K562 (cell line): ENCODE measurements at regions not wholly inside any gene's neighbourhood (a gene's known extent, or its start where the extent isn't known, plus 50 kb on each side); places are given as distances from the start of the nearest gene placed in this dataset.

Experiments
- ATAC-seq: fragments of 200-7000 bp; cut with Tn5 transposase; 3 replicates; pipeline ENCODE4 v1.9.1; 2020; ENCODE audit warnings: moderate library complexity
- BruUV-seq: library from RNA; stranded (reverse); fragments of 400-500 nt; replicated peaks from 2 replicates; lab custom pipeline; 2021; lab: Mats Ljungman, UMichigan
- CTCF ChIA-PET: fragments of 300-600 bp; formaldehyde crosslinking; extraction: SDS; loops from one replicate; lab custom pipeline; 2021; ENCODE audit warnings: low intra/inter-chr PET ratio; lab: Yijun Ruan, JAX
- POLR2A ChIA-PET: fragments of 300-600, 350-650 bp; sonication (Branson Sonifier 250); formaldehyde crosslinking; extraction: SDS; loops from one replicate; lab custom pipeline; 2021; ENCODE audit warnings: antibody characterized with exemption, inconsistent platforms; lab: Yijun Ruan, JAX
- DNase-seq, 4 experiments: peaks; one replicate each; pipeline versions ENCODE4 v3.0.0 to v3.0.0-alpha.2; 2011 to 2018; ENCODE audit warnings: low spot score in 3 of 4, mixed read lengths in 3 of 4; ENCODE audit errors: extremely low read depth in 1 of 4
- FAIRE-seq: peaks from 2 replicates; lab custom pipeline; 2011; peaks lifted over from hg19 to GRCh38; lab: Jason Lieb, UNC
- H2AFZ ChIP-seq: 2 replicates; pipeline ENCODE4 v1.6.0; 2011; ENCODE audit warnings: low read depth, low read length, control low read depth, inconsistent platforms
- H3K27ac ChIP-seq: fragments of 200-600 bp; 3 replicates; pipeline ENCODE4 v1.8.0; 2011; ENCODE audit warnings: low read depth, mild to moderate bottlenecking, control low read depth, inconsistent platforms, low read length, moderate library complexity, mixed read lengths; ENCODE audit errors: extremely low read depth
- H3K27me3 ChIP-seq, 2 experiments: fragments of 300-600 bp in 1 of 2; 2 replicates in 1 of 2; 3 replicates in 1 of 2; pipeline versions ENCODE4 v1.6.0 to v1.8.0; 2011; ENCODE audit warnings: inconsistent platforms in 2 of 2, low read length in 2 of 2, mild to moderate bottlenecking in 1 of 2, mixed read lengths in 1 of 2, moderate library complexity in 1 of 2; ENCODE audit not compliant: control insufficient read depth in 2 of 2, insufficient read depth in 2 of 2
- H3K36me3 ChIP-seq: fragments of 300-600 bp; 3 replicates; pipeline ENCODE4 v1.8.0; 2011; ENCODE audit warnings: mild to moderate bottlenecking, low read length, inconsistent platforms; ENCODE audit not compliant: control insufficient read depth, insufficient read depth
- H3K4me1 ChIP-seq, 2 experiments: fragments of 200-600 bp in 1 of 2; replicated peaks in 1 of 2; 2 replicates in 1 of 2; 3 replicates in 1 of 2; pipeline versions ENCODE4 v1.5.1 to v1.8.0; 2011; ENCODE audit warnings: inconsistent platforms in 2 of 2, low read length in 2 of 2, mild to moderate bottlenecking in 1 of 2, mixed read lengths in 1 of 2, moderate library complexity in 1 of 2; ENCODE audit not compliant: control insufficient read depth in 2 of 2, insufficient read depth in 2 of 2
- H3K4me2 ChIP-seq: 2 replicates; pipeline ENCODE4 v1.6.1; 2011; ENCODE audit warnings: low read length, control low read depth, inconsistent platforms, mixed read lengths; ENCODE audit not compliant: insufficient read depth
- H3K4me3 ChIP-seq: fragments of 200-600 bp; sonication (generic), shearing (Covaris generic); 2 replicates; pipeline ENCODE4 v1.5.1; 2016; ENCODE audit warnings: control low read depth, inconsistent platforms
- H3K79me2 ChIP-seq: fragments of 200-600 bp; 3 replicates; pipeline ENCODE4 v1.8.0; 2011; ENCODE audit warnings: low read length, inconsistent platforms; ENCODE audit not compliant: control insufficient read depth, insufficient read depth
- H3K9ac ChIP-seq, 2 experiments: 2 replicates each; pipeline versions ENCODE4 v1.6.0 to v1.6.1; 2011; ENCODE audit warnings: low read depth in 2 of 2, low read length in 2 of 2, control low read depth in 1 of 2, inconsistent platforms in 1 of 2, mild to moderate bottlenecking in 1 of 2, mixed read lengths in 1 of 2; ENCODE audit not compliant: insufficient read depth in 1 of 2
- H3K9me1 ChIP-seq: one replicate; pipeline ENCODE4 v1.6.0; 2011; ENCODE audit warnings: inconsistent platforms, mild to moderate bottlenecking, low read length, moderate library complexity; ENCODE audit not compliant: control insufficient read depth, insufficient read depth
- H3K9me3 ChIP-seq: replicated peaks from 2 replicates; pipeline ENCODE4 v1.5.1; 2011; ENCODE audit warnings: low read depth, low read length, inconsistent platforms; ENCODE audit not compliant: control insufficient read depth, insufficient read depth
- H4K20me1 ChIP-seq: replicated peaks from 2 replicates; pipeline ENCODE4 v1.6.1; 2011; ENCODE audit warnings: low read length, inconsistent platforms, mixed read lengths; ENCODE audit not compliant: control insufficient read depth, insufficient read depth
- HDAC8 ChIP-seq: fragments of 450-650 bp; IDR thresholded peaks from 2 replicates; pipeline ENCODE4 v1.6.1; 2016; ENCODE audit warnings: mild to moderate bottlenecking, missing genetic modification characterization, moderate library complexity, missing compliant biosample characterization
- KHSRP ChIP-seq: fragments of 450-650 bp; IDR thresholded peaks from 2 replicates; pipeline ENCODE4 v1.6.1; 2017
- NFXL1 ChIP-seq: fragments of 450-650 bp; formaldehyde crosslinking; IDR thresholded peaks from 2 replicates; pipeline ENCODE4 v1.4.0; 2021; ENCODE audit warnings: mild to moderate bottlenecking
- NR4A1 ChIP-seq, 2 experiments: fragments of 250-450 bp in 1 of 2; fragments of 450-650 bp in 1 of 2; sonication (Bioruptor Pico) in 1 of 2; IDR thresholded peaks; 2 replicates each; pipeline versions ENCODE4 v1.4.0 to v1.6.1; 2016 to 2020; ENCODE audit warnings: mild to moderate bottlenecking in 2 of 2, missing compliant biosample characterization in 1 of 2, missing genetic modification characterization in 1 of 2, moderate library complexity in 1 of 2
- PML ChIP-seq: IDR thresholded peaks from 2 replicates; pipeline ENCODE4 v1.6.1; 2012; ENCODE audit warnings: low read length, inconsistent platforms
- RBFOX2 ChIP-seq: fragments of 200-400 bp; formaldehyde crosslinking; IDR thresholded peaks from 2 replicates; pipeline ENCODE4 v1.6.1; 2017; ENCODE audit warnings: low read depth, mild to moderate bottlenecking, low read length, moderate library complexity
- RFX7 ChIP-seq: fragments of 250-450 bp; sonication (Bioruptor Pico); IDR thresholded peaks from 2 replicates; pipeline ENCODE4 v1.5.1; 2021; ENCODE audit warnings: mild to moderate bottlenecking
- ZNF444 ChIP-seq: fragments of 250-450 bp; sonication (Bioruptor Pico); IDR thresholded peaks from 2 replicates; pipeline ENCODE4 v1.4.0; 2020; ENCODE audit warnings: mild to moderate bottlenecking, moderate library complexity
- WGBS: fragments of 100-300 bp; shearing (Covaris generic); methylation state at CpG from one replicate; pipeline ENCODE4 v1.1.6; 2016; ENCODE audit warnings: low coverage, mixed read lengths; ENCODE audit not compliant: insufficient coverage; ENCODE audit errors: missing lambda C conversion rate; 5-methylcytosine and 5-hydroxymethylcytosine counted together
- in situ Hi-C: fragments of 300-500 bp; cut with MboI; formaldehyde crosslinking; loops from 4 replicates; pipeline ENCODE4 v1.15.0; 2018; ENCODE audit warnings: inconsistent platforms, mixed read lengths
- intact Hi-C: fragments of 100-400 bp; cut with micrococcal nuclease; formaldehyde crosslinking; loops from 2 replicates; pipeline ENCODE4 v1.14.2; 2022

DNA sequence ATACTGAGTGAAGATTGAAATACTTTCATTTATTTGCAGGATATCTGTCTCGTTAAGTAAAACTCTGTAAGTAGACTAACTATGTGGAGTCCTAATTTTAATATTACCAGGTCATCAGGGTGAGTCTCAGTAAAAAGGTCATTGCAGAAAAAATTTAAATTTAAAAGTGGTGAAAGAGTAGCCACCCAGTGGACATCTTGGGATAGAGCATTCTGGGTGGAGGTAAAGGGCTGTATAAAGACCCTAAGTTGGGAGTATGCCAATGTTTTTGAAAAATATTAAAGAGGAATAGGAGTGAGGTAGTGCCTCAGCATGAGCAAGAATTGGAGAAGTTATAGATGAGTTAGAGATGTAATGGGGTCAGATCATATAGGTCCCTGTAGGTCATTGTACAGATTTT, 145.5 kb downstream of the HMHB1 start:
- Histone ChIP-seq H3K4me2 (no peak overlapping the region), H3K36me3 (no peaks in the 10 kb centered on the region), H2AFZ (no peak overlapping the region), H3K27ac (no peak overlapping the region), H3K4me1 (no peaks in the 10 kb centered on the region), H3K9ac (no peak overlapping the region), H4K20me1 (no peaks in the 10 kb centered on the region), H3K4me3 (no peak overlapping the region), H3K9me1 (no peaks in the 10 kb centered on the region), H3K9me3 (no peaks in the 10 kb centered on the region), H3K79me2 (no peaks in the 10 kb centered on the region), H3K27me3 (no peaks in the 10 kb centered on the region)
- in situ Hi-C loops: no loop called here
- TF ChIP-seq ZNF444 (CRISPR knock-in tag): no peak
- TF ChIP-seq PML: no peak
- 0% methylated on average over 1 of the region's 1 CpG for WGBS
- ATAC-seq (no peak), DNase-seq (no peak), FAIRE-seq (no peak)
- ChIA-PET POLR2A (no interaction called here), CTCF (no interaction called here)
- intact Hi-C loops: no loop called here
- BruUV-seq: no TSS peak

DNA sequence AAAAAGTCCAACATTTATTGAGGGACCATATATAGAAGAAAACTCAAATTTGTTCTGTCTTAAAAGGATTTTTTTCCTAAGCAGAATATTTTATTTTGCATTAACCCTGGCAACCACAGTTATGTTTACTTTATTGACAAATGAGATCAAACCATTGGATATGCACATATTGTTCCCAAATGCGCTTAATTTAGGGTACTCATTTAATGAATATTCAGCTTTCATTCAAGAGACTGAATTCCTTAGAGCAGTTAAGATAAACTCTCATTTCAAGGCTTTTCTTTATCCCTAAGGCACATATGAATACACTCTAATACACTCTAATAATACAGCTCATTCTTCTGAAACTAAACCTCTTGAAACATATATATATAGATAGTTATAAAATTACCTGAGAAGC, 150.2 kb downstream of the HMHB1 start:
- H3K27me3 ChIP-seq: no peaks in the 10 kb centered on the region
- H3K9ac ChIP-seq: no peak overlapping the region
- H3K9me3 ChIP-seq: no peaks in the 10 kb centered on the region
- no peaks in the 10 kb centered on the region for H3K79me2 ChIP-seq
- H3K36me3 ChIP-seq: no peaks in the 10 kb centered on the region
- H3K9me1 ChIP-seq: no peaks in the 10 kb centered on the region
- no peak overlapping the region for H3K4me3 ChIP-seq
- ChIA-PET CTCF (no interaction called here), POLR2A (no interaction called here)
- no peak for DNase-seq
- H3K27ac ChIP-seq: no peak overlapping the region
- FAIRE-seq: no peak
- intact Hi-C loops (no loop called here), in situ Hi-C loops (no loop called here)
- TF ChIP-seq NR4A1 (CRISPR knock-in tag; IDR thresholded peaks at IDR 0.05) (no peak), NR4A1 (tag; IDR thresholded peaks at IDR 0.05) (no peak), KHSRP (no peak), NFXL1 (no peak), HDAC8 (tag) (no peak), RFX7 (no peak), RBFOX2 (no peak)
- WGBS: 0% methylated on average over 1 of the region's 1 CpG
- H2AFZ ChIP-seq: no peak overlapping the region
- no TSS peak for BruUV-seq
- no peak overlapping the region for H3K4me2 ChIP-seq
- H3K4me1 ChIP-seq: no peaks in the 10 kb centered on the region
- no peaks in the 10 kb centered on the region for H4K20me1 ChIP-seq
- ATAC-seq: no peak
